ENCODE measurements at regions not wholly inside any gene's neighbourhood (a gene's known extent, or its start where the extent isn't known, plus 50 kb on each side); places are given as distances from the start of the nearest gene placed in this dataset.

- Mint-ChIP-seq H3K4me1 (peaks cover 6% of the 10 kb centered on the region), H3K27me3 (ENCODE audit: low read depth) (peaks cover 4% of the 10 kb centered on the region), H3K36me3 (ENCODE audit: low read depth) (peaks cover 9% of the 10 kb centered on the region), H3K27ac (no peak overlapping the region), H3K9me3 (no peaks in the 10 kb centered on the region), H3K4me3 (no peak overlapping the region)
- TF ChIP-seq, protein P1, sequence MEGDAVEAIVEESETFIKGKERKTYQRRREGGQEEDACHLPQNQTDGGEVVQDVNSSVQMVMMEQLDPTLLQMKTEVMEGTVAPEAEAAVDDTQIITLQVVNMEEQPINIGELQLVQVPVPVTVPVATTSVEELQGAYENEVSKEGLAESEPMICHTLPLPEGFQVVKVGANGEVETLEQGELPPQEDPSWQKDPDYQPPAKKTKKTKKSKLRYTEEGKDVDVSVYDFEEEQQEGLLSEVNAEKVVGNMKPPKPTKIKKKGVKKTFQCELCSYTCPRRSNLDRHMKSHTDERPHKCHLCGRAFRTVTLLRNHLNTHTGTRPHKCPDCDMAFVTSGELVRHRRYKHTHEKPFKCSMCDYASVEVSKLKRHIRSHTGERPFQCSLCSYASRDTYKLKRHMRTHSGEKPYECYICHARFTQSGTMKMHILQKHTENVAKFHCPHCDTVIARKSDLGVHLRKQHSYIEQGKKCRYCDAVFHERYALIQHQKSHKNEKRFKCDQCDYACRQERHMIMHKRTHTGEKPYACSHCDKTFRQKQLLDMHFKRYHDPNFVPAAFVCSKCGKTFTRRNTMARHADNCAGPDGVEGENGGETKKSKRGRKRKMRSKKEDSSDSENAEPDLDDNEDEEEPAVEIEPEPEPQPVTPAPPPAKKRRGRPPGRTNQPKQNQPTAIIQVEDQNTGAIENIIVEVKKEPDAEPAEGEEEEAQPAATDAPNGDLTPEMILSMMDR (IDR thresholded peaks at IDR 0.05; ENCODE audit: unreplicated experiment in 3 of 3) = no peak
Measured at GRCh38 chr16:72266836-72267235, 94.9 kb upstream of the PMFBP1 start.

DNA sequence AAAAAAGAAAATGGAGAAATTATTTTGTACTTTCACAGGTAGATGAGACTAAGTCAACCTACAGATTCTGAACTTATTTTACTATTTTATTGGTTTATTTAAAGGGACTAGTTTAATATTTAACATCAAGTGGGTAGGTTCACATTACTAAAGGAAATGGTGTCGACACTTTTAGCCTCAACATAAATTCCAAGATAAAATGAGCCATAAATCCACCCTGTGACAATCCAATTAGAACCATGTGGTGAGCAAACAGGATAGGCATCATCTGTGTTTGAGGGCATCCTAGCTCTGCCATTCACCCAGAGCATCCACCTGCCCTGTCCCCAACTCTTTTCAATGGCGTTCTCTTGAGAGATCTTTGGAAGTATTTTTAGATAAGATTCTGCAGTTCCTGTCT, 92.8 kb upstream of the PMFBP1 start:
- no peaks in the 10 kb centered on the region for H3K27me3 Mint-ChIP-seq (ENCODE audit: low read depth)
- H3K4me1 Mint-ChIP-seq = no peaks in the 10 kb centered on the region
- TF ChIP-seq, protein P1 (IDR thresholded peaks at IDR 0.05; ENCODE audit: unreplicated experiment in 3 of 3) = no peak
- no peak overlapping the region for H3K4me3 Mint-ChIP-seq
- peaks cover 3% of the 10 kb centered on the region for H3K9me3 Mint-ChIP-seq
- H3K36me3 Mint-ChIP-seq (ENCODE audit: low read depth) = peaks cover 15% of the 10 kb centered on the region
- H3K27ac Mint-ChIP-seq = no peak overlapping the region

- H3K36me3 Mint-ChIP-seq (ENCODE audit: low read depth) = peaks cover 5% of the 10 kb centered on the region
- no peaks in the 10 kb centered on the region for H3K4me1 Mint-ChIP-seq
- no peak overlapping the region for H3K27ac Mint-ChIP-seq
- TF ChIP-seq, protein P1 (IDR thresholded peaks at IDR 0.05; ENCODE audit: unreplicated experiment in 3 of 3) = no peak
- H3K4me3 Mint-ChIP-seq = no peak overlapping the region
- H3K27me3 Mint-ChIP-seq (ENCODE audit: low read depth) = no peaks in the 10 kb centered on the region
- H3K9me3 Mint-ChIP-seq = peaks cover 3% of the 10 kb centered on the region
Measured at GRCh38 chr16:72262711-72263110, 90.8 kb upstream of the PMFBP1 start.

- Mint-ChIP-seq H3K27me3 (ENCODE audit: low read depth) (no peaks in the 10 kb centered on the region), H3K4me1 (no peaks in the 10 kb centered on the region), H3K4me3 (no peak overlapping the region), H3K36me3 (ENCODE audit: low read depth) (peaks cover 5% of the 10 kb centered on the region), H3K27ac (peak overlapping the region in 1 of 3 experiments; percentile 26), H3K9me3 (peaks cover 3% of the 10 kb centered on the region)
- TF ChIP-seq, protein P1 (IDR thresholded peaks at IDR 0.05; ENCODE audit: unreplicated experiment in 3 of 3) = no peak
Measured at GRCh38 chr16:72261127-72261526, 89.2 kb upstream of the PMFBP1 start.

- H3K4me3 Mint-ChIP-seq = no peak overlapping the region
- H3K9me3 Mint-ChIP-seq = peaks cover 3% of the 10 kb centered on the region
- H3K27ac Mint-ChIP-seq = peak overlapping the region in 1 of 3 experiments; percentile 79
- TF ChIP-seq, protein P1 (IDR thresholded peaks at IDR 0.05; ENCODE audit: unreplicated experiment in 3 of 3) = no peak
- no peaks in the 10 kb centered on the region for H3K4me1 Mint-ChIP-seq
- H3K36me3 Mint-ChIP-seq (ENCODE audit: low read depth) = peaks cover 5% of the 10 kb centered on the region
- H3K27me3 Mint-ChIP-seq (ENCODE audit: low read depth) = no peaks in the 10 kb centered on the region
Measured at GRCh38 chr16:72256398-72257066, 84.6 kb upstream of the PMFBP1 start.

GRCh38 chr16:72255786-72256185, 83.8 kb upstream of the PMFBP1 start:
- H3K9me3 Mint-ChIP-seq = peaks cover 3% of the 10 kb centered on the region
- peaks cover 5% of the 10 kb centered on the region for H3K36me3 Mint-ChIP-seq (ENCODE audit: low read depth)
- no peaks in the 10 kb centered on the region for H3K27me3 Mint-ChIP-seq (ENCODE audit: low read depth)
- no peaks in the 10 kb centered on the region for H3K4me1 Mint-ChIP-seq
- peak overlapping the region in 1 of 3 experiments; percentile 79 for H3K27ac Mint-ChIP-seq
- TF ChIP-seq, protein P1 (IDR thresholded peaks at IDR 0.05; ENCODE audit: unreplicated experiment in 3 of 3) = no peak
- H3K4me3 Mint-ChIP-seq = no peak overlapping the region

Measured in nephron (organoid).